ENCODE measurements at regions not wholly inside any gene's neighbourhood (a gene's known extent, or its start where the extent isn't known, plus 50 kb on each side); places are given as distances from the start of the nearest gene placed in this dataset.

DNA sequence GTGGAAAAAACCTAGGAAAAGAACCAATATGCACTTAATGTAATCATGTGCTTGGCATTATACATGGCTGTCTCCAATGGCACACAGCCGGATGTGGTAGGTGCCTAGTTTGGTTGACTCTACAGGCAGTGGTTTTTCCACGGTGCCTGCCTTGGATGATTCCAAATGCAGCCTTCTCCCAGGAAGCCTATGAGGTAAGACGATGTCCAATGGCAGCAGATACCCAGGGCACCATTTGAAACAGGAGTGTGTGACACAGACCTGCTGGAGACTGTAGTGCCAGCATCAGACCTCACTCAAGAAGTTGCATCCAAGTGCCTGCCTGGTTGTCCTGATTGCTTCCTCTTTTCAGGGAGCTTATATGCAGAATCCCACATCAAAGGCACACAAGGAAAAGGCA is 88.0 kb upstream of the VASH1 start:
- no peak for DNase-seq
- Histone ChIP-seq H3K36me3 (replicated peaks in 1 of 2) (no peaks in the 10 kb centered on the region), H3K27ac (no peak overlapping the region), H3K4me1 (replicated peaks in 1 of 2) (no peaks in the 10 kb centered on the region), H3K9me3 (replicated peaks in 1 of 3) (peaks cover 0 to 7% (median 0%) of the 10 kb centered on the region in 3 donors), H3K4me3 (no peak overlapping the region), H3K27me3 (no peaks in the 10 kb centered on the region)
- intact Hi-C loops (cut with DNase I): no loop called here
- 97 to 98% (median 98%) methylated on average over 3 of the region's 3 CpGs; no CpG with 5 or more reads in 1 of the 4 donors for WGBS, 4 donors
- TF ChIP-seq, protein P1, sequence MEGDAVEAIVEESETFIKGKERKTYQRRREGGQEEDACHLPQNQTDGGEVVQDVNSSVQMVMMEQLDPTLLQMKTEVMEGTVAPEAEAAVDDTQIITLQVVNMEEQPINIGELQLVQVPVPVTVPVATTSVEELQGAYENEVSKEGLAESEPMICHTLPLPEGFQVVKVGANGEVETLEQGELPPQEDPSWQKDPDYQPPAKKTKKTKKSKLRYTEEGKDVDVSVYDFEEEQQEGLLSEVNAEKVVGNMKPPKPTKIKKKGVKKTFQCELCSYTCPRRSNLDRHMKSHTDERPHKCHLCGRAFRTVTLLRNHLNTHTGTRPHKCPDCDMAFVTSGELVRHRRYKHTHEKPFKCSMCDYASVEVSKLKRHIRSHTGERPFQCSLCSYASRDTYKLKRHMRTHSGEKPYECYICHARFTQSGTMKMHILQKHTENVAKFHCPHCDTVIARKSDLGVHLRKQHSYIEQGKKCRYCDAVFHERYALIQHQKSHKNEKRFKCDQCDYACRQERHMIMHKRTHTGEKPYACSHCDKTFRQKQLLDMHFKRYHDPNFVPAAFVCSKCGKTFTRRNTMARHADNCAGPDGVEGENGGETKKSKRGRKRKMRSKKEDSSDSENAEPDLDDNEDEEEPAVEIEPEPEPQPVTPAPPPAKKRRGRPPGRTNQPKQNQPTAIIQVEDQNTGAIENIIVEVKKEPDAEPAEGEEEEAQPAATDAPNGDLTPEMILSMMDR (IDR thresholded peaks at IDR 0.05): no peak
- TF ChIP-seq POLR2A (IDR thresholded peaks at IDR 0.05): no peak

DNA sequence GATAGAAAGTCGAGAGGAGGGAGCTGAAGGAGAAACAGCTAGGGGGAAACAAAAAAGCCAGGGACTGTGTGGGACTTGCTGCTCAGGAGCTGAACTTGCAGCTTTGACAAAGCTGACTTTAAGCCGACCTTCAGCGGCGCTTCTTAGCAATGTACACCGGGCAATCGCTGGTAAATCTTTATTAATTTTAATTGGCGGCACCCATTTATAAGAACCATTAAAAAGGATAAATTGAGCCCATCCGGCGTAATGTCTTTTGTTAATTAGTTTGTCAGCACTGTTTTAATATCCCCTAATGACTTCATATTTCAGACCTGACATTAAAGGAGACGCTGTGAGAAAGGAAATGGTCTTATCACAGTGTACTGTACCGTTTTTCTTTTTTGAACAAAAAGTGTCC is 86.2 kb upstream of the VASH1 start:
- intact Hi-C loops (cut with DNase I): no loop called here

DNA sequence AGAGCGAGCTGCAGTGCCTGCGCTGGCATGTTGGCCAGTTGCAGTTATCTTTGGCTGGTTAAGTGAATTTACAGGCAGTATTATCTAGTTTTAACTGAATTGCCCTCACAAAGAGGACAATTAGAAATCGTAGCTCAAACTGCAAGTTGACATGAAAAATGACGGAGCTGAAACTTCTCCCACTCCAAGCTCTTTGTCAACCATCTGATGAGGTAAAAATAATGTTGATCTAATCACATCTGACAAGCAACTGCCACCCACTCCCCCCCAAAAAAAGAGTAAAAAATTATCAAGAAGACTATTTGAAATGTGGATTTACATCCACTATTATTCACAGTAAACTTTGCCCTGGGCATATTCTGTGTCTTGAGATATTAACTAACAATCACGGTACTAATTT is 84.7 kb upstream of the VASH1 start:
- 76 to 85% (median 83%) methylated on average over 5 of the region's 5 CpGs for WGBS, 4 donors
- intact Hi-C loops (cut with DNase I): no loop called here
- DNase-seq: no peak
- Histone ChIP-seq H3K9me3 (replicated peaks in 1 of 3) (no peaks in the 10 kb centered on the region), H3K27me3 (no peaks in the 10 kb centered on the region), H3K4me3 (no peak overlapping the region), H3K4me1 (replicated peaks in 1 of 2) (no peaks in the 10 kb centered on the region), H3K27ac (no peak overlapping the region), H3K36me3 (replicated peaks in 1 of 2) (no peaks in the 10 kb centered on the region)
- TF ChIP-seq, protein P1 (IDR thresholded peaks at IDR 0.05): no peak
- no peak for TF ChIP-seq POLR2A (IDR thresholded peaks at IDR 0.05)

More for the DNA sequence above, 86.2 kb upstream of the VASH1 start:
- H3K9me3 ChIP-seq (replicated peaks in 1 of 3): no peaks in the 10 kb centered on the region
- 63 to 67% (median 65%) methylated on average over 11 of the region's 11 CpGs for WGBS, 4 donors
- H3K4me3 ChIP-seq: no peak overlapping the region
- no peaks in the 10 kb centered on the region for H3K4me1 ChIP-seq (replicated peaks in 1 of 2)
- TF ChIP-seq, protein P1 (IDR thresholded peaks at IDR 0.05): no peak
- TF ChIP-seq POLR2A (IDR thresholded peaks at IDR 0.05): no peak
- no peak for DNase-seq
- no peaks in the 10 kb centered on the region for H3K36me3 ChIP-seq (replicated peaks in 1 of 2)
- H3K27ac ChIP-seq: no peak overlapping the region
- no peaks in the 10 kb centered on the region for H3K27me3 ChIP-seq

DNA sequence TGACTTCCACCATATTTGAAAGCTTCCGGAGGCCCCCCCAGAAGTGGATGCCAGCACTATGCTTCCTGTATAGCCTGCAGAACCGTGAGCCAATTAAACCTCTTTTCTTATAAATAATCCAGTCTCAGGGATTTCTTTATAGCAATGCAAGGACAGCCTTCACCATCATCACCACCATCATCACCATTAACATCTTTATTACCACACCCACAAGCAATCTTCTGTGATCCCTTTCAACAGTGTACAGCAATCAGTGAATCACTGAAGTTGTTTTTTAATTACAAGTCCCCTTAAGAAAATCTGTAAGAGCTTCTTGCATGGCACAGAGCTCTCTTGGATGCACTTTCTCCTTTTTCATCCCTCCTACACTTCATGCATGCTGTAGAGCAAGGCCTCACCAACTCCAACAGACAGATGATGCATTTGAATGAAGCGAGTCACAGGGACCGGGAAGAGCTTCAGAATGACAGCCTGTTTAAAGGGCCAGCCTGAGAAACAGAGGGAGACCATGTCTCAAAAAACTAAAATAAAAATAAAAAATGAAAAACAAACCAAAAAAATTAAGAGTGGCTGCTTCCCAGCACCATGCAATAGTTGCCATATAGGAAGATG is 83.6 kb upstream of the VASH1 start:
- intact Hi-C loops (cut with DNase I): no loop called here

More for the DNA sequence above, 83.6 kb upstream of the VASH1 start:
- H3K9me3 ChIP-seq (replicated peaks in 1 of 3): peaks cover 0 to 11% (median 3%) of the 10 kb centered on the region in 3 donors
- DNase-seq: no peak
- no peaks in the 10 kb centered on the region for H3K27me3 ChIP-seq
- no peaks in the 10 kb centered on the region for H3K36me3 ChIP-seq (replicated peaks in 1 of 2)
- TF ChIP-seq POLR2A (IDR thresholded peaks at IDR 0.05): no peak
- TF ChIP-seq, protein P1 (IDR thresholded peaks at IDR 0.05): no peak
- no peak overlapping the region for H3K4me3 ChIP-seq
- 73 to 84% (median 81%) methylated on average over 4 of the region's 4 CpGs for WGBS, 4 donors
- H3K27ac ChIP-seq: no peak overlapping the region
- no peaks in the 10 kb centered on the region for H3K4me1 ChIP-seq (replicated peaks in 1 of 2)

All from adrenal gland (tissue), 9 donors.